Activated B cell treated with CpG ODN at 0.5 μM for 24 hours (primary cell): ENCODE measurements at regions not wholly inside any gene's neighbourhood (a gene's known extent, or its start where the extent isn't known, plus 50 kb on each side); places are given as distances from the start of the nearest gene placed in this dataset.

Experiments used
- ATAC-seq: fragments of 200-7000 bp; cut with Tn5 transposase; one replicate; pipeline ENCODE4 v1.10.0; 2021; ENCODE audit warnings: low read depth, mild to moderate bottlenecking, moderate library complexity
- CTCF ChIA-PET: fragments of 350-600 bp; sonication (Branson Sonifier 250); formaldehyde crosslinking; loops from one replicate; lab custom pipeline; 2021; ENCODE audit warnings: antibody characterized with exemption; lab: Charles Lee
- POLR2A ChIA-PET: fragments of 350-600 bp; sonication (Branson Sonifier 250); formaldehyde crosslinking; loops from one replicate; lab custom pipeline; 2021; ENCODE audit warnings: antibody characterized with exemption; lab: Charles Lee
- DNase-seq: peaks from one replicate; pipeline ENCODE4 v3.0.0; 2022
- H3K27ac Mint-ChIP-seq: one replicate; pipeline ENCODE4 v1.8.0; 2020; ENCODE audit warnings: mixed read lengths
- H3K27me3 Mint-ChIP-seq: one replicate; pipeline ENCODE4 v1.8.0; 2021; ENCODE audit warnings: mixed read lengths
- H3K36me3 Mint-ChIP-seq: one replicate; pipeline ENCODE4 v1.8.0; 2021; ENCODE audit warnings: low read depth, mixed read lengths
- H3K4me1 Mint-ChIP-seq: one replicate; pipeline ENCODE4 v1.8.0; 2021; ENCODE audit warnings: mixed read lengths
- H3K4me3 Mint-ChIP-seq: one replicate; pipeline ENCODE4 v1.8.0; 2020; ENCODE audit warnings: mild to moderate bottlenecking, mixed read lengths
- H3K9me3 Mint-ChIP-seq: one replicate; pipeline ENCODE4 v1.8.0; 2020; ENCODE audit warnings: mixed read lengths
- CTCF ChIP-seq: fragments of 200-600 bp; IDR thresholded peaks from one replicate; pipeline ENCODE4 v1.8.0; 2022; ENCODE audit warnings: antibody characterized with exemption, mild to moderate bottlenecking
- intact Hi-C: fragments of 100-400 bp; cut with micrococcal nuclease; formaldehyde crosslinking; loops from one replicate; pipeline ENCODE4 v1.15.1; 2024

- no peak for TF ChIP-seq CTCF
- Mint-ChIP-seq H3K27ac (no peak overlapping the region), H3K9me3 (no peaks in the 10 kb centered on the region), H3K27me3 (no peaks in the 10 kb centered on the region), H3K4me1 (no peaks in the 10 kb centered on the region), H3K4me3 (no peak overlapping the region), H3K36me3 (no peaks in the 10 kb centered on the region)
- ATAC-seq (no peak), DNase-seq (no peak)
- POLR2A ChIA-PET, result no interaction called here
- intact Hi-C loops, result no loop called here
- CTCF ChIA-PET, result no interaction called here
Observed at GRCh38 chr6:94389218-94389617, 969.9 kb upstream of the EPHA7 start.

GRCh38 chr6:94377835-94378234, 958.5 kb upstream of the EPHA7 start:
- intact Hi-C loops, result no loop called here
- no peak overlapping the region for H3K27ac Mint-ChIP-seq
- no peak for TF ChIP-seq CTCF
- ChIA-PET CTCF (no interaction called here), POLR2A (no interaction called here)
- H3K4me1 Mint-ChIP-seq, result no peaks in the 10 kb centered on the region
- no peak overlapping the region for H3K4me3 Mint-ChIP-seq
- H3K9me3 Mint-ChIP-seq, result peaks cover 8% of the 10 kb centered on the region
- DNase-seq, result no peak
- no peaks in the 10 kb centered on the region for H3K27me3 Mint-ChIP-seq
- ATAC-seq, result no peak
- no peaks in the 10 kb centered on the region for H3K36me3 Mint-ChIP-seq

GRCh38 chr6:94376876-94377275, 957.5 kb upstream of the EPHA7 start:
- no peak for TF ChIP-seq CTCF
- H3K27ac Mint-ChIP-seq, result no peak overlapping the region
- ATAC-seq (no peak), DNase-seq (no peak)
- ChIA-PET CTCF (no interaction called here), POLR2A (no interaction called here)
- H3K4me3 Mint-ChIP-seq, result no peak overlapping the region
- intact Hi-C loops, result no loop called here
- no peaks in the 10 kb centered on the region for H3K4me1 Mint-ChIP-seq
- H3K9me3 Mint-ChIP-seq, result peaks cover 8% of the 10 kb centered on the region
- no peaks in the 10 kb centered on the region for H3K36me3 Mint-ChIP-seq
- H3K27me3 Mint-ChIP-seq, result no peaks in the 10 kb centered on the region

GRCh38 chr6:94372229-94372628, 952.9 kb upstream of the EPHA7 start:
- DNase-seq (no peak), ATAC-seq (no peak)
- Mint-ChIP-seq H3K36me3 (no peaks in the 10 kb centered on the region), H3K4me1 (no peaks in the 10 kb centered on the region), H3K4me3 (no peak overlapping the region), H3K9me3 (peaks cover 4% of the 10 kb centered on the region), H3K27ac (no peak overlapping the region), H3K27me3 (no peaks in the 10 kb centered on the region)
- ChIA-PET CTCF (no interaction called here), POLR2A (no interaction called here)
- intact Hi-C loops, result no loop called here
- TF ChIP-seq CTCF, result no peak

- H3K27me3 Mint-ChIP-seq, result no peaks in the 10 kb centered on the region
- no peak for TF ChIP-seq CTCF
- intact Hi-C loops, result no loop called here
- no peak overlapping the region for H3K27ac Mint-ChIP-seq
- DNase-seq, result no peak
- H3K9me3 Mint-ChIP-seq, result peaks cover 7% of the 10 kb centered on the region
- ChIA-PET CTCF (no interaction called here), POLR2A (no interaction called here)
- H3K36me3 Mint-ChIP-seq, result no peaks in the 10 kb centered on the region
- ATAC-seq, result no peak
- no peak overlapping the region for H3K4me3 Mint-ChIP-seq
- no peaks in the 10 kb centered on the region for H3K4me1 Mint-ChIP-seq
Observed at GRCh38 chr6:94367316-94367715, 948.0 kb upstream of the EPHA7 start.
